Nucleus accumbens (tissue), 56 donors: ENCODE measurements at regions not wholly inside any gene's neighbourhood (a gene's known extent, or its start where the extent isn't known, plus 50 kb on each side); places are given as distances from the start of the nearest gene placed in this dataset.

Source experiments
- DNase-seq, 56 donors: peaks; one replicate each; lab custom pipeline; 2025; lab: John Stamatoyannopoulos, UW

- DNase-seq: no peak
Measured at GRCh38 chr5:25881318-25882036, 1156.9 kb downstream of the CDH9 start.

- DNase-seq: no peak
Measured at GRCh38 chr5:25863811-25864210, 1174.6 kb downstream of the CDH9 start.

GRCh38 chr5:25862276-25862675 lies 1176.1 kb downstream of the CDH9 start:
- DNase-seq: no peak

GRCh38 chr5:25858019-25858418 lies 1180.4 kb downstream of the CDH9 start:
- no peak for DNase-seq

GRCh38 chr5:25851301-25851700 lies 1187.1 kb downstream of the CDH9 start:
- no peak for DNase-seq

GRCh38 chr5:25850581-25850980 lies 1187.8 kb downstream of the CDH9 start:
- no peak for DNase-seq

- DNase-seq: no peak
Measured at GRCh38 chr5:25849270-25849669, 1189.1 kb downstream of the CDH9 start.

GRCh38 chr5:25823330-25823873 lies 1178.6 kb upstream of the CDH10 start:
- no peak for DNase-seq
